ENCODE measurements at regions not wholly inside any gene's neighbourhood (a gene's known extent, or its start where the extent isn't known, plus 50 kb on each side); places are given as distances from the start of the nearest gene placed in this dataset.

GRCh38 chr5:169423580-169424278 lies 122.8 kb upstream of the SLIT3 start:
- ChIA-PET CTCF (no interaction called here), POLR2A (ENCODE audit: low non-redundant PET) (no interaction called here)
- Histone ChIP-seq H3K27me3 (replicated peaks; ENCODE audit: insufficient read depth, low read depth, low read length, poor library complexity) (peaks cover 12% of the 10 kb centered on the region), H3K36me3 (ENCODE audit: insufficient read depth, low read length, poor library complexity, severe bottlenecking) (no peaks in the 10 kb centered on the region), H3K27ac (ENCODE audit: low read depth, low read length, poor library complexity, severe bottlenecking) (no peak overlapping the region), H3K9me3 (ENCODE audit: low read depth, low read length, poor library complexity, severe bottlenecking) (no peaks in the 10 kb centered on the region), H3K4me3 (ENCODE audit: low read depth, low read length, poor library complexity, severe bottlenecking) (no peak overlapping the region), H3K4me1 (ENCODE audit: insufficient read depth, low read length, poor library complexity, severe bottlenecking) (no peaks in the 10 kb centered on the region)
- intact Hi-C loops (cut with micrococcal nuclease; ENCODE audit: unreplicated experiment) = no loop called here
- no peak for TF ChIP-seq EZH2 (IDR thresholded peaks at IDR 0.05; ENCODE audit: borderline replicate concordance, low read depth, low read length, poor library complexity, severe bottlenecking)
- no peak for DNase-seq (ENCODE audit: low spot score)
- no TSS peak for BruUV-seq (replicated peaks)

- no peak for DNase-seq (ENCODE audit: low spot score)
- POLR2A ChIA-PET (ENCODE audit: low non-redundant PET) = no interaction called here
- intact Hi-C loops (cut with micrococcal nuclease; ENCODE audit: unreplicated experiment) = no loop called here
- BruUV-seq (replicated peaks) = no TSS peak
- no peaks in the 10 kb centered on the region for H3K9me3 ChIP-seq (ENCODE audit: low read depth, low read length, poor library complexity, severe bottlenecking)
- H3K27me3 ChIP-seq (replicated peaks; ENCODE audit: insufficient read depth, low read depth, low read length, poor library complexity) = peaks cover 12% of the 10 kb centered on the region
- no peaks in the 10 kb centered on the region for H3K4me1 ChIP-seq (ENCODE audit: insufficient read depth, low read length, poor library complexity, severe bottlenecking)
- no peaks in the 10 kb centered on the region for H3K36me3 ChIP-seq (ENCODE audit: insufficient read depth, low read length, poor library complexity, severe bottlenecking)
- H3K27ac ChIP-seq (ENCODE audit: low read depth, low read length, poor library complexity, severe bottlenecking) = no peak overlapping the region
- H3K4me3 ChIP-seq (ENCODE audit: low read depth, low read length, poor library complexity, severe bottlenecking) = no peak overlapping the region
- CTCF ChIA-PET = no interaction called here
- TF ChIP-seq EZH2 (IDR thresholded peaks at IDR 0.05; ENCODE audit: borderline replicate concordance, low read depth, low read length, poor library complexity, severe bottlenecking) = no peak
- no peak for TF ChIP-seq CTCF (conservative IDR thresholded peaks at IDR 0.05; ENCODE audit: low read depth, low read length)
Measured at GRCh38 chr5:169422087-169422486, 121.1 kb upstream of the SLIT3 start.

- Histone ChIP-seq H3K27ac (ENCODE audit: low read depth, low read length, poor library complexity, severe bottlenecking) (no peak overlapping the region), H3K27me3 (replicated peaks; ENCODE audit: insufficient read depth, low read depth, low read length, poor library complexity) (peaks cover 15% of the 10 kb centered on the region), H3K36me3 (ENCODE audit: insufficient read depth, low read length, poor library complexity, severe bottlenecking) (no peaks in the 10 kb centered on the region), H3K4me3 (ENCODE audit: low read depth, low read length, poor library complexity, severe bottlenecking) (no peak overlapping the region), H3K4me1 (ENCODE audit: insufficient read depth, low read length, poor library complexity, severe bottlenecking) (no peaks in the 10 kb centered on the region), H3K9me3 (ENCODE audit: low read depth, low read length, poor library complexity, severe bottlenecking) (no peaks in the 10 kb centered on the region)
- intact Hi-C loops (cut with micrococcal nuclease; ENCODE audit: unreplicated experiment) = no loop called here
- TF ChIP-seq EZH2 (IDR thresholded peaks at IDR 0.05; ENCODE audit: borderline replicate concordance, low read depth, low read length, poor library complexity, severe bottlenecking) (no peak), CTCF (conservative IDR thresholded peaks at IDR 0.05; ENCODE audit: low read depth, low read length) (no peak)
- ChIA-PET POLR2A (ENCODE audit: low non-redundant PET) (no interaction called here), CTCF (no interaction called here)
- no TSS peak for BruUV-seq (replicated peaks)
- DNase-seq (ENCODE audit: low spot score) = no peak
Measured at GRCh38 chr5:169421677-169422076, 120.7 kb upstream of the SLIT3 start.

- CTCF ChIA-PET = no interaction called here
Measured at GRCh38 chr5:169417676-169418075, 116.7 kb upstream of the SLIT3 start.

More at GRCh38 chr5:169417676-169418075, 116.7 kb upstream of the SLIT3 start:
- no peak overlapping the region for H3K4me3 ChIP-seq (ENCODE audit: low read depth, low read length, poor library complexity, severe bottlenecking)
- no TSS peak for BruUV-seq (replicated peaks)
- H3K36me3 ChIP-seq (ENCODE audit: insufficient read depth, low read length, poor library complexity, severe bottlenecking) = no peaks in the 10 kb centered on the region
- no peak for TF ChIP-seq CTCF (conservative IDR thresholded peaks at IDR 0.05; ENCODE audit: low read depth, low read length)
- no peaks in the 10 kb centered on the region for H3K4me1 ChIP-seq (ENCODE audit: insufficient read depth, low read length, poor library complexity, severe bottlenecking)
- intact Hi-C loops (cut with micrococcal nuclease; ENCODE audit: unreplicated experiment) = no loop called here
- POLR2A ChIA-PET (ENCODE audit: low non-redundant PET) = no interaction called here
- no peaks in the 10 kb centered on the region for H3K9me3 ChIP-seq (ENCODE audit: low read depth, low read length, poor library complexity, severe bottlenecking)
- H3K27me3 ChIP-seq (replicated peaks; ENCODE audit: insufficient read depth, low read depth, low read length, poor library complexity) = peaks cover 18% of the 10 kb centered on the region
- no peak overlapping the region for H3K27ac ChIP-seq (ENCODE audit: low read depth, low read length, poor library complexity, severe bottlenecking)
- DNase-seq (ENCODE audit: low spot score) = no peak

Measured in A673 (cell line).